Stimulated activated CD4-positive, alpha-beta T cell treated with anti-CD3 and anti-CD28 coated beads, Interleukin-1b, Interleukin-23, amount 100 ng/mL, for 24 hours (primary cell): ENCODE measurements at regions not wholly inside any gene's neighbourhood (a gene's known extent, or its start where the extent isn't known, plus 50 kb on each side); places are given as distances from the start of the nearest gene placed in this dataset.

Experiments used
- DNase-seq, 4 experiments: peaks; one replicate each; pipeline ENCODE4 v3.0.0-alpha.2; 2020; ENCODE audit warnings: low read depth in 4 of 4, low spot score in 1 of 4

GRCh38 chr11:105333153-105333552 is 193.6 kb upstream of the CARD18 start:
- DNase-seq = no peak

- DNase-seq = no peak
Measured at GRCh38 chr11:105332171-105332570, 192.6 kb upstream of the CARD18 start.

GRCh38 chr11:105328061-105328460 is 188.5 kb upstream of the CARD18 start:
- DNase-seq = no peak

GRCh38 chr11:105324156-105324555 is 184.6 kb upstream of the CARD18 start:
- DNase-seq = no peak

GRCh38 chr11:105321696-105322095 is 182.1 kb upstream of the CARD18 start:
- DNase-seq = no peak

- DNase-seq = no peak
Measured at GRCh38 chr11:105315287-105315686, 175.7 kb upstream of the CARD18 start.

- no peak for DNase-seq
Measured at GRCh38 chr11:105312266-105312665, 172.7 kb upstream of the CARD18 start.

GRCh38 chr11:105298630-105299029 is 159.1 kb upstream of the CARD18 start:
- DNase-seq = no peak

- no peak for DNase-seq
Measured at GRCh38 chr11:105298174-105298573, 158.6 kb upstream of the CARD18 start.

- no peak for DNase-seq
Measured at GRCh38 chr11:105297463-105297862, 157.9 kb upstream of the CARD18 start.

- no peak for DNase-seq
Measured at GRCh38 chr11:105296806-105297205, 157.2 kb upstream of the CARD18 start.

- DNase-seq = no peak
Measured at GRCh38 chr11:105296386-105296785, 156.8 kb upstream of the CARD18 start.

GRCh38 chr11:105282658-105283057 is 143.1 kb upstream of the CARD18 start:
- DNase-seq = no peak

- DNase-seq = no peak
Measured at GRCh38 chr11:105274631-105275030, 135.1 kb upstream of the CARD18 start.

GRCh38 chr11:105273660-105274280 is 134.2 kb upstream of the CARD18 start:
- DNase-seq = no peak

GRCh38 chr11:105269862-105270261 is 130.3 kb upstream of the CARD18 start:
- no peak for DNase-seq

- DNase-seq = no peak
Measured at GRCh38 chr11:105268404-105269062, 129.0 kb upstream of the CARD18 start.

GRCh38 chr11:105265845-105266244 is 126.3 kb upstream of the CARD18 start:
- DNase-seq = no peak

- DNase-seq = no peak
Measured at GRCh38 chr11:105260976-105261375, 121.4 kb upstream of the CARD18 start.

GRCh38 chr11:105245781-105246315 is 106.3 kb upstream of the CARD18 start:
- no peak for DNase-seq

GRCh38 chr11:105244160-105244825 is 104.7 kb upstream of the CARD18 start:
- no peak for DNase-seq

- DNase-seq = no peak
Measured at GRCh38 chr11:105241136-105241535, 101.6 kb upstream of the CARD18 start.
